HEK293 (cell line): ENCODE measurements at regions not wholly inside any gene's neighbourhood (a gene's known extent, or its start where the extent isn't known, plus 50 kb on each side); places are given as distances from the start of the nearest gene placed in this dataset.

Source experiments
- CTCF ChIA-PET: fragments of 350-600 bp; formaldehyde crosslinking; extraction: SDS; loops from one replicate; lab custom pipeline; 2021; ENCODE audit warnings: antibody characterized with exemption; lab: Yijun Ruan, JAX
- POLR2A ChIA-PET: fragments of 300-600 bp; formaldehyde crosslinking; extraction: SDS; loops from one replicate; lab custom pipeline; 2020; ENCODE audit warnings: antibody characterized with exemption, inconsistent platforms; lab: Yijun Ruan, JAX
- H3K27ac ChIP-seq: fragments of 200-500 bp; sonication (Bioruptor generic); 2 replicates; pipeline ENCODE4 v1.5.1; 2014; ENCODE audit warnings: low read depth, low read length, control low read depth, inconsistent platforms; ENCODE audit errors: extremely low read depth
- H3K36me3 ChIP-seq, 2 experiments: fragments of 200-500 bp in 1 of 2; sonication (Bioruptor generic) in 1 of 2; 1 replicate in 1 of 2; 2 replicates in 1 of 2; pipeline ENCODE4 v1.5.1; 2014 to 2017; ENCODE audit warnings: inconsistent platforms in 2 of 2, low read length in 2 of 2; ENCODE audit not compliant: control insufficient read depth in 2 of 2, insufficient read depth in 1 of 2
- H3K4me1 ChIP-seq: fragments of 200-500 bp; sonication (Bioruptor generic); 2 replicates; pipeline ENCODE4 v1.5.1; 2014; ENCODE audit warnings: mild to moderate bottlenecking, low read length, inconsistent platforms; ENCODE audit not compliant: control insufficient read depth, insufficient read depth
- H3K4me3 ChIP-seq: 2 replicates; pipeline ENCODE4 v1.5.1; 2011; ENCODE audit warnings: low read depth, mild to moderate bottlenecking, control low read depth, low read length, moderate library complexity
- H3K9me3 ChIP-seq: fragments of 200-500 bp; sonication (Bioruptor generic); 2 replicates; pipeline ENCODE4 v1.5.1; 2014; ENCODE audit warnings: low read depth, low read length, inconsistent platforms; ENCODE audit not compliant: control insufficient read depth, insufficient read depth
- EGR2 ChIP-seq: fragments of 450-650 bp; formaldehyde crosslinking; IDR thresholded peaks from 2 replicates; pipeline ENCODE4 v1.5.1; 2016; ENCODE audit warnings: low read depth, missing biosample characterization, missing genetic modification characterization
- KLF1 ChIP-seq: fragments of 450-650 bp; formaldehyde crosslinking; IDR thresholded peaks from 2 replicates; pipeline ENCODE4 v1.5.1; 2016; ENCODE audit warnings: missing biosample characterization, missing genetic modification characterization
- OSR2 ChIP-seq: fragments of 450-650 bp; formaldehyde crosslinking; IDR thresholded peaks from 2 replicates; pipeline ENCODE4 v1.5.1; 2016; ENCODE audit warnings: missing biosample characterization, missing genetic modification characterization
- TRIM28 ChIP-seq: IDR thresholded peaks from 2 replicates; pipeline ENCODE4 v1.6.1; 2011; ENCODE audit warnings: low read length, control low read depth, borderline replicate concordance
- ZBTB11 ChIP-seq: fragments of 450-650 bp; formaldehyde crosslinking; conservative IDR thresholded peaks from 2 replicates; pipeline ENCODE4 v1.5.1; 2016; ENCODE audit warnings: low read depth, missing biosample characterization, missing genetic modification characterization
- ZBTB17 ChIP-seq: fragments of 450-650 bp; formaldehyde crosslinking; IDR thresholded peaks from 2 replicates; pipeline ENCODE4 v1.5.1; 2016; ENCODE audit warnings: missing biosample characterization, missing genetic modification characterization
- ZBTB8A ChIP-seq: fragments of 450-650 bp; formaldehyde crosslinking; IDR thresholded peaks from 2 replicates; pipeline ENCODE4 v1.5.1; 2016; ENCODE audit warnings: missing biosample characterization, missing genetic modification characterization
- ZFHX2 ChIP-seq: fragments of 450-650 bp; formaldehyde crosslinking; conservative IDR thresholded peaks from 2 replicates; pipeline ENCODE4 v1.5.1; 2016; ENCODE audit warnings: missing biosample characterization, missing genetic modification characterization
- ZNF19 ChIP-seq: fragments of 450-650 bp; formaldehyde crosslinking; IDR thresholded peaks from 2 replicates; pipeline ENCODE4; 2016; ENCODE audit warnings: missing biosample characterization, missing genetic modification characterization, low read depth
- ZNF2 ChIP-seq: fragments of 450-650 bp; formaldehyde crosslinking; IDR thresholded peaks from 2 replicates; pipeline ENCODE4 v1.5.1; 2016; ENCODE audit warnings: missing biosample characterization, missing genetic modification characterization
- ZNF324 ChIP-seq: fragments of 450-650 bp; formaldehyde crosslinking; IDR thresholded peaks from 2 replicates; pipeline ENCODE4 v1.5.1; 2016; ENCODE audit warnings: missing biosample characterization, missing genetic modification characterization
- ZNF341 ChIP-seq: fragments of 450-650 bp; formaldehyde crosslinking; IDR thresholded peaks from 2 replicates; pipeline ENCODE4; 2016; ENCODE audit warnings: low read depth, missing biosample characterization, missing genetic modification characterization
- ZNF600 ChIP-seq: fragments of 450-650 bp; formaldehyde crosslinking; IDR thresholded peaks from 2 replicates; pipeline ENCODE4 v1.5.1; 2016; ENCODE audit warnings: missing biosample characterization, missing genetic modification characterization
- TF ChIP-seq, protein P1 (sequence below): fragments of 450-650 bp; formaldehyde crosslinking; IDR thresholded peaks from 2 replicates; pipeline ENCODE4 v1.5.1; 2017; ENCODE audit warnings: missing biosample characterization, missing genetic modification characterization

GRCh38 chrX:40148385-40149285, 50.9 kb upstream of the BCOR start (continued):
- peak; percentile 81 for TF ChIP-seq ZBTB17 (tag by site-specific recombination)
- TF ChIP-seq ZNF19 = no peak
- no peak for TF ChIP-seq ZBTB11 (tag by site-specific recombination)
- peak; percentile 71 for TF ChIP-seq ZNF600 (tag by site-specific recombination)
- no peak for TF ChIP-seq ZNF324 (tag by site-specific recombination)
- TF ChIP-seq ZBTB8A (tag by site-specific recombination) = peak; percentile 17; the same call in 1 of the 2 replicates
- TF ChIP-seq TRIM28 = 0 out of 2 replicates have a peak, but pooled peaks have one; percentile 15
- TF ChIP-seq ZNF341 (tag by site-specific recombination) = peak; percentile 92
- 0 out of 2 replicates have a peak, but pooled peaks have one; percentile 19 for TF ChIP-seq OSR2 (tag by site-specific recombination)

- ChIA-PET POLR2A (interaction anchor here (0.6 kb wide), 1 partner anchor 39 kb away, joined by 4 read pairs; no protein-coding TSS in a partner anchor), CTCF (interaction anchor here (0.8 kb wide), 1 partner anchor 32 kb away, joined by 3 read pairs; no protein-coding TSS in a partner anchor)
- Histone ChIP-seq H3K4me3 (no peak overlapping the region), H3K36me3 (peaks cover 0 to 5% of the 10 kb centered on the region in 2 experiments; a peak in 1 of 3 replicates), H3K4me1 (peaks cover 12% of the 10 kb centered on the region), H3K27ac (peak overlapping the region; percentile 43; the same call in 1 of the 2 replicates), H3K9me3 (no peaks in the 10 kb centered on the region)
- no peak for TF ChIP-seq ZNF2 (tag by site-specific recombination)
- peak; percentile 49; the same call in 1 of the 2 replicates for TF ChIP-seq KLF1 (tag by site-specific recombination)
- peak; percentile 57 for TF ChIP-seq EGR2 (tag by site-specific recombination)
- TF ChIP-seq, protein P1, sequence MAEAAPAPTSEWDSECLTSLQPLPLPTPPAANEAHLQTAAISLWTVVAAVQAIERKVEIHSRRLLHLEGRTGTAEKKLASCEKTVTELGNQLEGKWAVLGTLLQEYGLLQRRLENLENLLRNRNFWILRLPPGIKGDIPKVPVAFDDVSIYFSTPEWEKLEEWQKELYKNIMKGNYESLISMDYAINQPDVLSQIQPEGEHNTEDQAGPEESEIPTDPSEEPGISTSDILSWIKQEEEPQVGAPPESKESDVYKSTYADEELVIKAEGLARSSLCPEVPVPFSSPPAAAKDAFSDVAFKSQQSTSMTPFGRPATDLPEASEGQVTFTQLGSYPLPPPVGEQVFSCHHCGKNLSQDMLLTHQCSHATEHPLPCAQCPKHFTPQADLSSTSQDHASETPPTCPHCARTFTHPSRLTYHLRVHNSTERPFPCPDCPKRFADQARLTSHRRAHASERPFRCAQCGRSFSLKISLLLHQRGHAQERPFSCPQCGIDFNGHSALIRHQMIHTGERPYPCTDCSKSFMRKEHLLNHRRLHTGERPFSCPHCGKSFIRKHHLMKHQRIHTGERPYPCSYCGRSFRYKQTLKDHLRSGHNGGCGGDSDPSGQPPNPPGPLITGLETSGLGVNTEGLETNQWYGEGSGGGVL (tag by site-specific recombination) = no peak
- TF ChIP-seq ZFHX2 (tag by site-specific recombination) = peak; percentile 70
These were observed 50.2 kb upstream of the BCOR start for GRCh38 chrX:40147971-40148370.
